Right lung (tissue), 2 donors: ENCODE measurements at regions not wholly inside any gene's neighbourhood (a gene's known extent, or its start where the extent isn't known, plus 50 kb on each side); places are given as distances from the start of the nearest gene placed in this dataset.
"Not testable (repeated sequence)": the region's sequence is repeated elsewhere in the genome, so short reads cannot be mapped to it uniquely, and the experiment has no call there.

Experiments used
- DNase-seq, 2 donors: peaks; one replicate each; pipeline ENCODE4 v3.0.0-alpha.2; 2013

DNA sequence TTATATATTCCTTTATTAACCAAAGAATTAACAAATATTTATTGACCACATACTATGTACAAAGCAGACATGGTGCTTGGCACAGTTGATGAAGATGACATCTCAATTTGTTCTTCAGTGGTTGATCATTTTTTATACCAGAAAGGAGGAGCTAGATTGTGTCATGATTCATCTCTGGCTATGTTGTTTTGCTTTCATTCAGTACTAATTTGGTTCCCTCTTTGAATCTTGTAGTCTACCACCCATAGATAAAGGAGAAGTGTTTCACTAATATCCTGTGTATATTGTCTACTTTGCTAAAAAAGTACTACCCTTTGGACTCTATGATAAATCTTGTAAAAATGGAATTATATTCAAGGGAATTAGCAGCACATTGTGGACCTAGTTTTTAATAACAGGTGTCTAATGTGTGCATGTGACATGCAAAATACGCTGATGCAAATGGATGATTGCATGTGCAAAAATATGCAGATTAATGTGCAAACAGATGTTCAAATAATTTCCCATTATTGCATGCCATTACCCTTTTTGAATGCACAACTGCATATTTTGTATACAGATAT lies 313.2 kb upstream of the ZEB2 start:
- DNase-seq = no peak

DNA sequence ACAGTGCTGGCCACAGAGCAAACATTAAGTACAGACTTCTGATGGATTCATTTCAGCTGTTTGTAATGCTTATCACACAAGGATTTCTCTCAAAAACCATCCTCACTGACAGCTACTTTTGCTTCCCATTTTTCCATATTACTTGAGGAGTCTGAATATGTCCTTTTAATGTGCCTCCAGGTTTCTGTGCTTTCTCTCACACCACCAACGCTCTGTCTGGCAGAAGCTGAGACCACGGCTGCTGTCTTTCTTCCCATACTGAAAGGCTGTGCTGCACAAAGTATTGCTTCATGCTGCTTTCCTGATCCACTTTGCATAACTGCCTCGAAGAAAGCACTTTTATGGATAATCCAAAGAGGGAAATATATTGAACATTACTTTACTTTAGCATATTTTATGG lies 312.1 kb upstream of the ZEB2 start:
- DNase-seq = no peak

DNA sequence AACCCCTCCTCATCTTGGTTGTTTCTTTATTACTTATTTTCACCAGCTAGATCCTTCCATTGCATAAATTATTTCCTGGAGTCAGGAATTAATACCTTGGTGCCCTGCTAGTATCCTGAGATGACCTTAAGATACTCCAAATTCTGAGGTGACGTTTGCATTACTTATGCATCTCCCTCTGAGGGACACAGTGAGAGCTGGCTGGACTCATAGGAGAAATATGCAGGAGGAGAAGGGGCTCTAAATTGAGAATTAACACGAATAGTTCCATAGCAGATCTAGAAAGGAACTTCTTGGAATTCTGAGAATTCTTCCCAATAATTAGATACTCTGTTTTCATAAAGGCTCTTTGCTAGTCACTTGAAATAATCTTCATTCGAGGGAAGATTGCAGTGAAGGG lies 310.6 kb upstream of the ZEB2 start:
- no peak for DNase-seq

DNA sequence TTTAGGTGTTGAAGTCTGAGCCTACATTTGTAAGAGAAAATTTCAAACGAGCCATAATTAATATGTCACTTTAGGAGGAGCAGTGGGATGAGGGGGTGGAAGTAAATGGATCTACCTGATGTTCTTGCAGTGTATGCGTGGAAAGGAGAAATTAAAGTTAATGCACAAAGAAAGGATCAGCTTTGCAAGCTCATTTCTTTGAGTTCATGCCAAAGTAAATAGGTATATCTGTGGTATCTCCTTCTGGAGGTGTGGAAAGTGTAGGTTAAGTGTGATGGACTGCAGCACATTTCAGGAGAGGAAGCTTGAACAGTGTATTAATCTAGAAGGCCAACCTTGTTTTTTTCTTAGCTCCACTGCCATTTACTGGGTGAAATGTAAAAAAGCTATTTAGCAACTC lies 307.5 kb upstream of the ZEB2 start:
- no peak for DNase-seq

DNA sequence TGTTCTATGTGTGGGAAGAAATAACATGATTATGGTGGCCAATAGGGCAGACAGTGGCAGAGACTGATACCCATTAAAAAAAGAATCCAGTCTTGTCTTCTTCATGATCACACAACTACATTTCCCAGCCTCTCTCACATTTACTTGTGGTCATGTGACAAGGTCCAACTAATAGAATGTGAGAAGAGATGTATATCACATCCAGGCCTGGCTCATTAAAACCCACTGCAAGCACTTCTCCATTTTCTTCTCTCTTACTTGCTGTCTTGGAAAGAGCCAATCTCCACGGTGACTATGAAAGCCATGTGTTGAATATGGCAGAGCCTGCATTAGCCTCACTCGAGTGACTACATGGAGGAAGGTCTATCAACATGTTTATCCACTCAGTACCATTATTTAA lies 306.2 kb upstream of the ZEB2 start:
- DNase-seq = no peak

DNA sequence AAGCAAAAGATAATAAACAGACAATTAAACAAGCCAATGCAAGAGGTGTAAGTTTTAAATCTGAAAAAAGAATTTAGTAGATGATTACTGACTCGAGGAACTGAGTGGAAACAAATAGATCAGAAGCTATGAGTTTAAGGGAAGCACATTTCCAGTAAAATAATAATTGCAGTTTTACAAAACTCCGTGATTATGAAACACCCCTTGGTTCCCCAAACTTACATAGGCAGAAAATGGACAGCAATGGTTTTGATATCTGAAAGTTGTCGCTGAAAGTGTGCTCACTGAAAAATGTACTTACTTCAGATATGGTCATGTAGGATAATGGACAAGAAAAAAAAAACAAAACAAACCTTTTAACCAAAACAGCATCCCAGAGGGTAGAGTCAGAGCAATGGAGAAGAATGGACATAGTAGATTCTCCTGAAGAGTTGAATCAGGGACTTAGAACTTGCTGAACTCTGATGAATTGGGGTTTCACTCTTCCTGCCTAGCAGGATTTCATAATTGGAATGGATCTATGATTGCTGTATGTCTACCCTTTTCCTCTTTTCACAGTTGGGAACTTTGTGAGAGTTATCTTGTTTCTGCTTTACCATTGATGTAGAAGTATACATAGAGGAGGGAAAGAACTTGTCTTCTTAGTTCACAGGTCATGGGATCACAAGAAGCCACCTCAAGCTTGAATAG lies 305.6 kb upstream of the ZEB2 start:
- no peak for DNase-seq

GRCh38 chr2:144824306-144825080 lies 304.6 kb upstream of the ZEB2 start:
- no peak for DNase-seq

DNA sequence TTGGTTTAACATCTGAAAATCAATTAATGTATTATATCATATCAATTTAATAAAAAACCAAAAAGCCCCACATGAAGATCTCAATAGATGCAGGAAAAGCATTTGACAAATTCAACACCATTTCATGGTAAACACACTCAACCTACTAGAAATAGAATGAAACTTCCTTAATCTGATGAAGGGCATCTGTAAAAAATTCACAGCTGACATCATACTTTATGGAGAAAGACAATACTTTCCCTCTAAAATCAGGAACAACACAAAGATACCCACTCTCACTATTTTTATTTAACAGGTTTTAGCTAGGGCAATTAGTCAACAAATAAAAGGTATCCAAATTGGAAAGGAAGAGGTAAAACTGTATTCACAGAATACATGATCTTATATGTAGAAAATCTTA lies 303.0 kb upstream of the ZEB2 start:
- DNase-seq = no peak

DNA sequence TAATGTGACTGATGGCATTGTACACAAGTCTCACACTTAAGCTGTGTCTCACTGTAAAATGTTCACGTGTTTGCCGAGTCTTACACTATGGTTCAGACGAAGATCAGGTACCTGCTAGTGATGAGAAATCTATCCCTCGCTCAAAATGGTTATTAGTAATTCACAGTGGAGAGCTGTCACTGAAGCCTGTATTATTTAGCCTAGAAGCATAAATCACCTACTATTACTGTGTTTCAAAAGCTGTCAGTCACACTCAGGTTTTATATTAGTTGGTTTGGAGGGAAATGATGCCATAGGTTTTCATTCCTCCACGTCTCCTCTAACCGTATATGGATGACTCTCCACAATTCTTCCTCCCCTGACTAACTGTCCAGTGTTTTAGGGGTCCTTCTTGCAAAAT lies 292.4 kb upstream of the ZEB2 start:
- DNase-seq = no peak

- no peak for DNase-seq
These were observed 281.8 kb upstream of the ZEB2 start for GRCh38 chr2:144801766-144802165.

DNA sequence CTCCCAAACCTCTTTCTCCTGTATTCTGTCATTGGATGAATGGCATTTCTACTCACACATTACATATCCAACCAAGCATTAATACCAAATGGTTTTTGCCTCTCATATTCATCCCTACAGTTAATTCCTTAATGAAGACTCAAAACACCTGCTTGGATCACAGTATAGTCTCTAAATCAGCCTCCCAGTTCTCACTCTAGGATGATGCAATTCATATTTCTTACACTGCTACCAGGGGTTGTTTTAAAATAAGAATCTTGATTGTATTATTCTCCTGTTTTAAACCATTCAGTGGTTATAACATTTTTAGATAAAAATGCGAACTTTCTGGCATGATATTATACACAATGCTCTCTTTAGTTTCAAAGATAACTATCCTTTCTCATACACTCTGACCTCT lies 281.4 kb upstream of the ZEB2 start:
- DNase-seq = no peak

GRCh38 chr2:144798989-144799388 lies 279.1 kb upstream of the ZEB2 start:
- peak; percentile 62 to 76 for DNase-seq

DNA sequence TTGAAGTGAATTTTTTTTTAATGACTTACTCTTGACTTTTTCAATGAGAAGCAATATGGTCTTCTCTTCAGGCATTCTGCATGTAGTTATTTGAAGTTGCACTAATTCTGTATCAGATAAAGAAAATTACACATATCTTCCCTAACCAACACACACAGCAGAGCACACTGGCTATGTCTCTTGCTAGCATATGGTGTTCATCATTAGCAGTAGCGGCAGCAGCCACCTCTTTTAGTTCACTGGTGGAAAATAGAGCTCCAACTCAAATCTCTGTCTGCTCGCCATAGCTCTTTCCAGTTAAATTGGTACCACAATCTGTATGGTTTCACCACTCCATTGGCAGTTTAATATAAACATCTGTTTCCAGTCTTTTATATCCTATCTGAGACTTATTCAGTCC lies 278.1 kb upstream of the ZEB2 start:
- peak; percentile 74 to 80 for DNase-seq

- peak in 1 of 2 donors; percentile 38 for DNase-seq
These were observed 277.0 kb upstream of the ZEB2 start for GRCh38 chr2:144796936-144797335.

DNA sequence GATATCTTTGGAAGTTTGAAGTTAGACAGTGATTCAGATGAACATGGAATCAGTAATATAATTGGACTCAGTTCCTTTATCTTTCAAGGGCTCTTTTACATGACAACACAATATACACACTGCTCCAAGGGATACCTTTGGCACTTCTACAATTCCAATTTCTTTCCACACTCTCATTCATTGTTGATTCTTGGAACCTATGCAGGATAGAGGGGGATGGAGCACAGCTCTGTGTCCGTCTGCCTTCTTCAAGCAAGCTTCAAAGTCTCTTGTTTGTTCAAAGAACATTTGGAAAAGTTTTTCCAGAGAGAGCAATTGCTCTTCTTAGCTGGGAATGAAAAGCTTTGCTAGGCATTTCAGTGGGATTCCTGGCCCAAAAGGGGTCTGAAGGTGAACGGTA lies 276.2 kb upstream of the ZEB2 start:
- no peak for DNase-seq

DNA sequence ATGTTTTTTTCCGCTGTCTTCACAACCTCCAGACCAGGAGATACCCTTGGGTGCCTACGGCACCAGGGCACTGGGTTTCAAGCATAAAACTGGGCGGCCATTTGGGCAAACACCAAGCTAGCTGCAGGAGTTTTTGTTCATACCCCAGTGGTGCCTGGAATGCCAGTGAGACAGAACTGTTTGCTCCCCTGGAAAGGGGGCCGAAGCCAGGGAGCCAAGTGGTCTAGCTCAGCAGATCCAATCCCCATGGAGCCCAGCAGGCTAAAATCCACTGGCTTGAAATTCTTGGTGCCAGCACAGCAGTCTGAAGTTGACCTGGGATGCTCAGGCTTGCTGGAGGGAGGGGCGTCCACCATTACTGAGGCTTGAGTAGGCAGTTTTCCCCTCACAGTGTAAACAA lies 265.3 kb upstream of the ZEB2 start:
- DNase-seq = no peak

GRCh38 chr2:144780983-144781382 lies 261.1 kb upstream of the ZEB2 start:
- no peak for DNase-seq

- no peak for DNase-seq
These were observed 256.8 kb upstream of the ZEB2 start for GRCh38 chr2:144776766-144777165.

DNA sequence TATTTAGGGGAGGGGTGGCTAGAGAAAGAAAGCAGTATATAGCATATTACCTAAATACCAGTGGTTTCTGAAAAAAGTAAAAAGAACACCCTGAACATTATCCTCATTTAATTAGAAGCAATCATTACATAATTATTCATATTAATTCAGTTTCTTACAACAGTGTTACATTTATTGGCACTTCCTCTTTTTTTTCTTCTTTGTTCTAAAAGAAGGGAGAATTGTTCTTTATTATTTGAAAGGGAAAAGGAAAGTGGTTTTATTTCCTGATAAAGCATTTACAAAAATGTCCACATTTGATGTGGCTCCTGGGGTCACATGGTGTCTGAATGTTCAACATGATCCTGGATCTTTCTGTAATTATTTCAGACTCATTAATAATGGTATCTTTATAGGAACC lies 254.9 kb upstream of the ZEB2 start:
- no peak for DNase-seq

DNA sequence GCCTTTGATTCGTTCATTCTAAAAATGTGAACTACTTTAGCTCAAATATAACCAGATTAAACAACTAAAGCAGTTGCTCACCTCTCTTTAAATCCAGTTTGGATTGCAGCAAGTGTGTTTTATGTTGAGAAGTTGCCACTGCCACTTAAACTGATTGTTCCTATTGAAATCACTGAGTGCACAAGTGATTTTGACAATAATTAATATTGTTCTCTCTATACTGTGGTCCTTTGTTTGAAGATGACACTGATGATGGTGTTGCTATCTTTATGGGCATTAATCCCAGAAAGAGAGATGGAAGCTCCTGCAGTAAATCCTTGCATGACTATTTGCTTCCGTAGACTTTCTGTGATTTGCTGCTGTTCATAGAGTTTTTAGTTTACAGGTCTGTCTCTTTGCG lies 251.4 kb upstream of the ZEB2 start:
- DNase-seq = no peak

DNA sequence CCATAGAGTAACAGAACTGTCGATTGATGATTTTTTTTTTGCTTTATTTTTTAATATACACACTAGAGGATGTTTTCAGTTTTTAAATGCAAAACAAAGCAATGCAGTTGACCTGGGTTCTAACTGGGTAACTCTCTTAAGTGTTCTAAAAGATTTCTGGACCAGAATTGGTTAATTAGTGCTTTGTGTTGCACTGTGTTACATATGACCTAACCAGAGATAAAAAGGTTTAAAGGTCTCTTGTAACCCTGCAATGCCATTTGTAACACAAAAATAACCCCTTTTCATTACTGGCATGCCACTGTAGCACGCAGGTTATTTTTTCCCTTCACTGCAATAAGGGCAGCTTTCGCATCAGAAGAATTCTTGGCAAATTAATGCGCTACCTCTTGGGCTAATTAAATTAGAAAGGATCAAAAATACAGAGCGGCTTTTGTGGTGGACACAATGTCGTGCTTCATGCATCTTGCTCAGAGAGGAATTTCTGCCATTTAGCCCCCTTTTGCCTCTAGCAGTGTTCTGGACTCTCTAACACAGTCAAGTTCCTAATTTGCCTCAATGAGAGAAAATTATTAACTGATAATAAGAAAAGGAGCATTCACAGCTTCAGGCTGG lies 250.8 kb upstream of the ZEB2 start:
- no peak for DNase-seq

- not testable (repeated sequence) for DNase-seq
These were observed 241.0 kb upstream of the ZEB2 start for GRCh38 chr2:144760939-144761338.

- no peak for DNase-seq
These were observed 239.8 kb upstream of the ZEB2 start for GRCh38 chr2:144759746-144760145.
